Esophagus squamous epithelium (tissue), 4 donors: ENCODE measurements at regions not wholly inside any gene's neighbourhood (a gene's known extent, or its start where the extent isn't known, plus 50 kb on each side); places are given as distances from the start of the nearest gene placed in this dataset.

Experiments
- CTCF ChIP-seq, 6 experiments: fragments of 450-650 bp in 4 of 6; fragments of 200-600 bp in 2 of 6; sonication (generic) in 2 of 6; IDR thresholded peaks; one replicate each; pipeline ENCODE4 v1.5.1; 2016 to 2019; ENCODE audit warnings: antibody characterized with exemption in 6 of 6, mild to moderate bottlenecking in 4 of 6, moderate library complexity in 4 of 6
- POLR2A ChIP-seq, 4 donors: fragments of 450-650 bp; IDR thresholded peaks; one replicate each; pipeline ENCODE4 v1.6.1; 2017; ENCODE audit warnings: antibody characterized with exemption in 4 of 4, mild to moderate bottlenecking in 4 of 4, moderate library complexity in 3 of 4

GRCh38 chr20:19909725-19910124 is 107.4 kb upstream of the NAA20 start:
- TF ChIP-seq CTCF (IDR thresholded peaks at IDR 0.05): no peak
- TF ChIP-seq POLR2A (IDR thresholded peaks at IDR 0.05): no peak
